Renal pelvis (tissue), 1 donor: ENCODE measurements at regions not wholly inside any gene's neighbourhood (a gene's known extent, or its start where the extent isn't known, plus 50 kb on each side); places are given as distances from the start of the nearest gene placed in this dataset.
A peak's percentile ranks its signal among the peaks of the same experiment; 100 is the strongest.
"Not testable (repeated sequence)": the region's sequence is repeated elsewhere in the genome, so short reads cannot be mapped to it uniquely, and the experiment has no call there.

Experiments used
- DNase-seq: peaks from one replicate; pipeline ENCODE4 v3.0.0-alpha.2; 2013

- no peak for DNase-seq
Measured at GRCh38 chr3:522888-523287, 326.3 kb downstream of the CHL1 start.

- no peak for DNase-seq
Measured at GRCh38 chr3:525415-525814, 328.9 kb downstream of the CHL1 start.

GRCh38 chr3:535566-536416 is 339.2 kb downstream of the CHL1 start:
- no peak for DNase-seq

GRCh38 chr3:536417-536813 is 339.9 kb downstream of the CHL1 start:
- DNase-seq, result no peak

GRCh38 chr3:541062-541801 is 344.7 kb downstream of the CHL1 start:
- DNase-seq, result peak; percentile 60

GRCh38 chr3:542021-542420 is 345.5 kb downstream of the CHL1 start:
- no peak for DNase-seq

- DNase-seq, result no peak
Measured at GRCh38 chr3:549636-550035, 353.1 kb downstream of the CHL1 start.

- no peak for DNase-seq
Measured at GRCh38 chr3:550471-550870, 353.9 kb downstream of the CHL1 start.

GRCh38 chr3:557972-558371 is 361.4 kb downstream of the CHL1 start:
- DNase-seq, result no peak

GRCh38 chr3:567488-568185 is 371.1 kb downstream of the CHL1 start:
- no peak for DNase-seq

- DNase-seq, result not testable (repeated sequence)
Measured at GRCh38 chr3:579529-579928, 383.0 kb downstream of the CHL1 start.

GRCh38 chr3:589066-589465 is 392.5 kb downstream of the CHL1 start:
- not testable (repeated sequence) for DNase-seq

- not testable (repeated sequence) for DNase-seq
Measured at GRCh38 chr3:597304-597703, 400.7 kb downstream of the CHL1 start.

- DNase-seq, result not testable (repeated sequence)
Measured at GRCh38 chr3:597746-598145, 401.2 kb downstream of the CHL1 start.

GRCh38 chr3:607480-607879 is 410.9 kb downstream of the CHL1 start:
- DNase-seq, result not testable (repeated sequence)

- no peak for DNase-seq
Measured at GRCh38 chr3:621714-622113, 425.2 kb downstream of the CHL1 start.

- no peak for DNase-seq
Measured at GRCh38 chr3:622314-622713, 425.8 kb downstream of the CHL1 start.

GRCh38 chr3:623914-624545 is 427.5 kb downstream of the CHL1 start:
- no peak for DNase-seq

- peak; percentile 64 for DNase-seq
Measured at GRCh38 chr3:632571-633170, 436.1 kb downstream of the CHL1 start.

GRCh38 chr3:634511-634910 is 437.9 kb downstream of the CHL1 start:
- no peak for DNase-seq

- DNase-seq, result no peak
Measured at GRCh38 chr3:635393-635792, 438.8 kb downstream of the CHL1 start.

- no peak for DNase-seq
Measured at GRCh38 chr3:643376-643775, 446.8 kb downstream of the CHL1 start.
